ENCODE measurements at regions not wholly inside any gene's neighbourhood (a gene's known extent, or its start where the extent isn't known, plus 50 kb on each side); places are given as distances from the start of the nearest gene placed in this dataset.

DNA sequence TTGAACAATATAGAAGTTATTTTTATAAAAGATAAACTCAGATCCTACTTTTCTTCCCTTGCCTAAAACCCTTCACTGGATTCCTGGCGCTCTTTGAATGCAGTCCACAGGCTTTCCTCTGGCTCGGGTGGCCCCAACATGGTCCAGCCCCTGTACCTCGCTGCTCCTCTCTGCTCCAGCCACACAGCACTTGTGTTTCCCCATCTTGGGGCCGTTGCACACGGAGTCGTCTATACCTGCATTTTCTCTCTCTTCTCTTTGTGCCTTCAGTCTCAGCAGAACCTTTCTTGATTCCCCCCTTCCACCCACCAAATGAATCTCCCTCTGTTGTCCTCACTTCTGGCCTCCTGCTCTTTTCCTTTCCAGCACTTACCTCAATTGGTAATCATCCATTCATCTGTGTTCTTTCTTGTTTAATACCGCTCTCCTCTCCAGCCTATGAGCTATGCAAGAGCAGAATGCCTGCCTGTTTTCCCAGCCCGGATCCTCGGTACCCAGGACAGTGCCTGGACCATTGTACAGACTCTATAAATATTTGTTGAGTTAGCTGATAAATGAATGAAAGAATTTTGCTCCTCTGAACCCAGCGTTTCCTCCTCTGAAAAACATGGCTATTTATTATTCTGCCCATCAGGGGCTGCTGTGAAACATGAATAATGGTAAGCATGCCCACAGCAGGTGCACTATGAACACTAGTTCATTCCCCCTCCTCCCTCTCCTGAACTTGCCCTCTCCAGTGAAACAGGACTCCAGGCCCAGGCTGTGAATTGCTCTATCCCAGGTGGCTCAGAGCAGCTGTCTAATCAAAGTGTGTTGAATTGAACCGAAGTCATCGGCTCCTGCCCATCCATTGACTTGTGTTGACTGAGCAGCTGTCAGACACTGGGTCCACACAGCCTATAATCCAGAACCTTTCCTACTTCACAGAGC is 266.9 kb downstream of the PTPRU start:
- Histone ChIP-seq H3K36me3 (replicated peaks in 1 of 2; ENCODE audit: control insufficient read depth in 1 of 2, insufficient read depth in 2 of 2, low read length in 2 of 2) (no peaks in the 10 kb centered on the region), H3K9me3 (ENCODE audit: low read length) (no peaks in the 10 kb centered on the region), H4K20me1 (ENCODE audit: insufficient read depth, low read length) (no peaks in the 10 kb centered on the region), H3K9ac (ENCODE audit: insufficient read depth, low read depth, low read length) (no peak overlapping the region), H3K4me1 (ENCODE audit: insufficient read depth, low read length) (peaks cover 14% of the 10 kb centered on the region), H3K27ac (ENCODE audit: extremely low read length, insufficient read depth, low read length) (no peak overlapping the region), H3K4me3 (replicated peaks in 1 of 3; ENCODE audit: insufficient read depth in 1 of 3, low read depth in 2 of 3, low read length in 3 of 3) (no peak overlapping the region), H3K79me2 (ENCODE audit: insufficient read depth, low read length) (no peaks in the 10 kb centered on the region), H3K27me3 (ENCODE audit: control insufficient read depth in 1 of 2, insufficient read depth in 2 of 2, low read length in 2 of 2) (peaks cover 2% of the 10 kb centered on the region in 2 experiments; a peak in 3 of 5 replicates), H2AFZ (ENCODE audit: low read length) (no peak overlapping the region), H3K4me2 (ENCODE audit: low read depth, low read length) (no peak overlapping the region)
- TF ChIP-seq ZNF263 (CRISPR knock-in tag; IDR thresholded peaks at IDR 0.05) (peak; percentile 64; the same call in 1 of the 2 replicates), SCMH1 (CRISPR knock-in tag; IDR thresholded peaks at IDR 0.05; ENCODE audit: borderline replicate concordance) (no peak)
- in situ Hi-C loops (cut with HindIII; ENCODE audit: extremely low pct_ligation_motif_present, low pct_unique_long_range_greater_than_20kb): no loop called here
- ATAC-seq: peak; percentile 56; the same call in 1 of the 3 replicates
- no TSS peak for BruUV-seq (replicated peaks)
- DNase-seq (ENCODE audit: low spot score): no peak
- 18% methylated on average over 11 of the region's 12 CpGs for WGBS (ENCODE audit: low lambda C conversion rate)
- intact Hi-C loops (cut with micrococcal nuclease; ENCODE audit: unreplicated experiment): no loop called here
- FAIRE-seq: no peak
- ChIA-PET CTCF (ENCODE audit: low intra/inter-chr PET ratio, low total read pairs) (no interaction called here), POLR2A (no interaction called here)

- FAIRE-seq (no peak), ATAC-seq (no peak), DNase-seq (ENCODE audit: low spot score) (no peak)
- Histone ChIP-seq H3K9ac (ENCODE audit: insufficient read depth, low read depth, low read length) (no peak overlapping the region), H3K79me2 (ENCODE audit: insufficient read depth, low read length) (no peaks in the 10 kb centered on the region), H3K9me3 (ENCODE audit: low read length) (no peaks in the 10 kb centered on the region), H3K27ac (ENCODE audit: extremely low read length, insufficient read depth, low read length) (no peak overlapping the region), H4K20me1 (ENCODE audit: insufficient read depth, low read length) (no peaks in the 10 kb centered on the region), H3K4me1 (ENCODE audit: insufficient read depth, low read length) (peaks cover 14% of the 10 kb centered on the region), H2AFZ (ENCODE audit: low read length) (no peak overlapping the region), H3K4me2 (ENCODE audit: low read depth, low read length) (no peak overlapping the region), H3K4me3 (replicated peaks in 1 of 3; ENCODE audit: insufficient read depth in 1 of 3, low read depth in 2 of 3, low read length in 3 of 3) (no peak overlapping the region), H3K36me3 (replicated peaks in 1 of 2; ENCODE audit: control insufficient read depth in 1 of 2, insufficient read depth in 2 of 2, low read length in 2 of 2) (no peaks in the 10 kb centered on the region), H3K27me3 (ENCODE audit: control insufficient read depth in 1 of 2, insufficient read depth in 2 of 2, low read length in 2 of 2) (peaks cover 2% of the 10 kb centered on the region in 2 experiments; a peak in 3 of 5 replicates)
- CTCF ChIA-PET (ENCODE audit: low intra/inter-chr PET ratio, low total read pairs): no interaction called here
- no peak for TF ChIP-seq ZSCAN20 (CRISPR knock-in tag; IDR thresholded peaks at IDR 0.05; ENCODE audit: borderline replicate concordance)
- BruUV-seq (replicated peaks): no TSS peak
- intact Hi-C loops (cut with micrococcal nuclease; ENCODE audit: unreplicated experiment): no loop called here
- POLR2A ChIA-PET: no interaction called here
- WGBS (ENCODE audit: low lambda C conversion rate): 34% methylated on average over 3 of the region's 3 CpGs
- in situ Hi-C loops (cut with HindIII; ENCODE audit: extremely low pct_ligation_motif_present, low pct_unique_long_range_greater_than_20kb): no loop called here
Observed at GRCh38 chr1:29502225-29502910, 266.0 kb downstream of the PTPRU start.
